IgD-negative memory B cell (primary cell): ENCODE measurements at regions not wholly inside any gene's neighbourhood (a gene's known extent, or its start where the extent isn't known, plus 50 kb on each side); places are given as distances from the start of the nearest gene placed in this dataset.
"Not testable (repeated sequence)": the region's sequence is repeated elsewhere in the genome, so short reads cannot be mapped to it uniquely, and the experiment has no call there.

Experiments
- H3K27ac Mint-ChIP-seq, 3 donors: one replicate each; pipeline ENCODE4 v1.8.0; 2020 to 2022; ENCODE audit warnings: mild to moderate bottlenecking in 3 of 3, mixed read lengths in 3 of 3, moderate library complexity in 1 of 3
- H3K27me3 Mint-ChIP-seq: one replicate; pipeline ENCODE4 v1.8.0; 2021; ENCODE audit warnings: mixed read lengths
- H3K36me3 Mint-ChIP-seq: one replicate; pipeline ENCODE4 v1.8.0; 2020; ENCODE audit warnings: mild to moderate bottlenecking, mixed read lengths
- H3K4me1 Mint-ChIP-seq, 3 donors: one replicate each; pipeline ENCODE4 v1.8.0; 2020 to 2022; ENCODE audit warnings: mixed read lengths in 3 of 3, mild to moderate bottlenecking in 1 of 3
- H3K4me3 Mint-ChIP-seq, 4 donors: one replicate each; pipeline ENCODE4 v1.8.0; 2020 to 2022; ENCODE audit warnings: mild to moderate bottlenecking in 4 of 4, mixed read lengths in 4 of 4, moderate library complexity in 3 of 4
- H3K9me3 Mint-ChIP-seq, 3 donors: one replicate each; pipeline ENCODE4 v1.8.0; 2020 to 2021; ENCODE audit warnings: mixed read lengths in 3 of 3, mild to moderate bottlenecking in 1 of 3

DNA sequence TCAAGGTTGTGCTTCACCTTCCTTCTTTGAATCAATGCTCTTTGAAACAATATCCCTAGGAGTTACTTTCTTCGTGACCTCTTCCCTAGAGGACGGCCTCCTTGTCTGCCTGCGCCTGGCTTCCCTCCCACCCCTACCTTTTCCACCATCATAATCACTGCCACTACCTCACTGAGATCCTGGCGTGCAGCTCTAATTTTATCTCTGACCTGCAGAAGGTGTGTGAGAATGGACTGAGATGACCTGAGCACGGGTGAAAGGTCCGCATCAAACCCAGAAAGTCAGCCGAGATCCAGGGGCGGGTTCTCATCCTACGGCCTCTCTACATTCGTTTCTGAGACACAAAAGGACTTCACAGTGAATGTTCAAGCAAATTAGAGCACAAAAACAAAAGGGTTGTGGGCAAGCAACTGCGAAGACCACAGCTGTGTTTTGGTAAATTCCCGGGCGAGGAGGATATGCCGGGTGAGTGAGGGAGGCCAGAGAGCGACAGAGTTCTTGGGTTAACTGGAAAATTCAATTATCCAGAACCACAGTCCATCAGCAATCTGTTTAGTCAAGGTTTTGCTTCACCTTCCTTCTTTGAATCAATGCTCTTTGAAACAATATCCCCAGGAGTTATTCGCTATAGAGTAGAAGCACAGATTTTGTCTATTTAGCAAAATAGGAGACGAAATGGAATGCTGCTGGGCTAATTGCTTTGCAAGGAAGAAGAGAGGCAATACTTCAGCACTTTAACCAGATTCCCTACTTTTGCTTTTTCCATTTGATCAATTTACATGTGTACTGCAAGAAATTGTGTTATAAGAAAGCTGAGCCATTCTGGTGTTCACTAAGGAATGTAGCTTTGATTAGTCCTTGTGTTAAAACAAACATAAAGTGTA lies 212.6 kb downstream of the ACKR3 start:
- Mint-ChIP-seq H3K4me3 (no peak overlapping the region), H3K9me3 (peaks cover 2 to 5% (median 4%) of the 10 kb centered on the region in 3 donors), H3K4me1 (peaks cover 0 to 3% (median 0%) of the 10 kb centered on the region in 3 donors), H3K36me3 (peaks cover 4% of the 10 kb centered on the region), H3K27ac (no peak overlapping the region), H3K27me3 (peaks cover 9% of the 10 kb centered on the region)

DNA sequence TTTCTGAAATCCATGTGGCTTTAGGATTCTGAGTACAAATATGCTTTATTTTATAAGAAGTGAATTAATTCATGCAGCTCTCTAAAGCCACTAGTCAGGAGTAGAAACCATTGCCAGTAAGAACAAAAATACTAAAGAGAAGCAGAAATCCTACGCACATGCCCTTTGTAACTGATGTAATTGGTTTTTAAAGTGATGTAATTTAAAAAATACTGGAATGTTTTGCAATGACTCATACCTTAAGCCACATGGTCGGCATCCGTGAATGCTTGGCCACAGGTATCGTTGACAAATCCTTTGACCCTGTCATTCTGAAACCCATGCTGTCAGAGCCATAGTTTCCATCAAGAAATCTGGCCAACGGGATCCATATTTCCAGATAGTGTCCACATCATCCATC lies 213.3 kb downstream of the ACKR3 start:
- Mint-ChIP-seq H3K9me3 (peaks cover 2 to 5% (median 4%) of the 10 kb centered on the region in 3 donors), H3K27ac (no peak overlapping the region), H3K4me1 (peaks cover 0 to 3% (median 1%) of the 10 kb centered on the region in 3 donors), H3K27me3 (peaks cover 9% of the 10 kb centered on the region), H3K36me3 (peaks cover 4% of the 10 kb centered on the region), H3K4me3 (no peak overlapping the region)

DNA sequence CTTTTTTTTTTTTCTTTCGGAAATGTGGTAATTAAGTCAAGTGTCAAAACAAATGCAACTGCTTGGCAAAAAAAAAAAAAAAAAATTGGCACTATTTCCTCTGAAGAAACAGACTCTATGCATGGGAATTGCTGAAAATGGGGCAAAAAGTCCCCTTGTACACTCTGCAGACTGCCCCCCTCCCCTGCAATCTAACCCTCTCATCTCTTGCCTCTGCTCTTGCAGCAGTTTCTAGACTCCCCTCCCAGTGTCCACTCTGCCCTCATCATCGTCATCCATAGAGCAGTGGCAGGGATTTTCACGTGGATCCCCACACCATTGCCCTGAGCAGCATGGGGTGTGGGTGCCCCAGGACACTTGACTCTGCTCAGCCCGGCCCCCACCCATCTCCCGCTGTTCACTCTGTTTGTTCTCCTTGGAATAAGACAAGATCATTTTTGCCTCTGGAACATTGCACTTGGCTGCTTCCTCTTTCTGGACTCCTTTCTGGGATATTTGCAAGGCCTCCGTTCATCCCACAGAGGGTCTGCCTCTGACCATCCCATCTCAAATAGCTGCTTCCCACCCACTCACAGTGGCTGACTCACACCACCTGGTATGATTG lies 213.9 kb downstream of the ACKR3 start:
- peaks cover 2 to 4% (median 2%) of the 10 kb centered on the region in 3 donors for H3K9me3 Mint-ChIP-seq
- peak overlapping the region in 1 of 3 donors; percentile 18 for H3K27ac Mint-ChIP-seq
- H3K4me1 Mint-ChIP-seq = peaks cover 0 to 5% (median 1%) of the 10 kb centered on the region in 3 donors
- H3K36me3 Mint-ChIP-seq = peaks cover 4% of the 10 kb centered on the region
- H3K27me3 Mint-ChIP-seq = peaks cover 9% of the 10 kb centered on the region
- H3K4me3 Mint-ChIP-seq = no peak overlapping the region

GRCh38 chr2:236785611-236786057 lies 216.0 kb downstream of the ACKR3 start:
- H3K27ac Mint-ChIP-seq = no peak overlapping the region
- peaks cover 0 to 5% (median 1%) of the 10 kb centered on the region in 3 donors for H3K4me1 Mint-ChIP-seq
- peaks cover 9% of the 10 kb centered on the region for H3K27me3 Mint-ChIP-seq
- peaks cover 2 to 4% (median 2%) of the 10 kb centered on the region in 3 donors for H3K9me3 Mint-ChIP-seq
- H3K4me3 Mint-ChIP-seq = peak overlapping the region in 1 of 4 donors; percentile 5
- no peaks in the 10 kb centered on the region for H3K36me3 Mint-ChIP-seq

DNA sequence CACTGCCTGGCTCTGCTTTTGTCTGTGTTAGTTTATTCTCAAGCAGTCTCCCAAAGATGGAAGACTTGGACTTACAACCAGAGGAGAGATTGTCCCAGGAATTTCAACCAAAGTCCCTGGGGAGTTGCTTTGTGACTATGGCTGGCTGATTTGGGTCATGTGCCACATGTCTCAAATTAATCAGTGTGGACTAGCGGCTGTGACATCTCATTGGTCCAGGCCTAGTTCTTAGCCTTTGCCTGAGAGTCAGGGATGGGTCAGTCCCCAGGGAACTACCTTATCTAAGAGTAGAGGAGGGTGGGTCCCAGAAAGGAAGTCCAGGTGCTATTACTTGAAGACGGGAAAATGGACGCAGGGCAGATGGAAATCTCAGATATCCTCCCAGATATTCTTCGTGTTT lies 217.1 kb downstream of the ACKR3 start:
- Mint-ChIP-seq H3K4me3 (no peak overlapping the region), H3K4me1 (peaks cover 0 to 5% (median 1%) of the 10 kb centered on the region in 3 donors), H3K9me3 (peaks cover 2 to 4% (median 2%) of the 10 kb centered on the region in 3 donors), H3K36me3 (no peaks in the 10 kb centered on the region), H3K27ac (no peak overlapping the region), H3K27me3 (peaks cover 9% of the 10 kb centered on the region)

- not testable (repeated sequence) for H3K4me1 Mint-ChIP-seq, H3K27ac Mint-ChIP-seq, H3K36me3 Mint-ChIP-seq, H3K9me3 Mint-ChIP-seq, H3K4me3 Mint-ChIP-seq, H3K27me3 Mint-ChIP-seq
These were observed 217.8 kb downstream of the ACKR3 start for GRCh38 chr2:236787376-236787775.

- peaks cover 2 to 4% (median 3%) of the 10 kb centered on the region in 3 donors for H3K9me3 Mint-ChIP-seq
- H3K4me3 Mint-ChIP-seq = no peak overlapping the region
- peaks cover 9% of the 10 kb centered on the region for H3K27me3 Mint-ChIP-seq
- peaks cover 0 to 5% (median 1%) of the 10 kb centered on the region in 3 donors for H3K4me1 Mint-ChIP-seq
- H3K36me3 Mint-ChIP-seq = no peaks in the 10 kb centered on the region
- no peak overlapping the region for H3K27ac Mint-ChIP-seq
These were observed 218.3 kb downstream of the ACKR3 start for GRCh38 chr2:236787885-236788284.

- Mint-ChIP-seq H3K27ac (no peak overlapping the region), H3K27me3 (no peaks in the 10 kb centered on the region), H3K36me3 (no peaks in the 10 kb centered on the region), H3K9me3 (peaks cover 0 to 2% (median 0%) of the 10 kb centered on the region in 3 donors), H3K4me3 (no peak overlapping the region), H3K4me1 (peaks cover 0 to 1% (median 1%) of the 10 kb centered on the region in 3 donors)
These were observed 221.3 kb downstream of the ACKR3 start for GRCh38 chr2:236790963-236791362.

- peaks cover 1% of the 10 kb centered on the region for H3K27me3 Mint-ChIP-seq
- peaks cover 0 to 8% (median 0%) of the 10 kb centered on the region in 3 donors for H3K9me3 Mint-ChIP-seq
- H3K4me1 Mint-ChIP-seq = peaks cover 0 to under 1% (median 0%) of the 10 kb centered on the region in 3 donors
- H3K27ac Mint-ChIP-seq = no peak overlapping the region
- H3K36me3 Mint-ChIP-seq = no peaks in the 10 kb centered on the region
- H3K4me3 Mint-ChIP-seq = no peak overlapping the region
These were observed 223.7 kb downstream of the ACKR3 start for GRCh38 chr2:236793023-236794011.

DNA sequence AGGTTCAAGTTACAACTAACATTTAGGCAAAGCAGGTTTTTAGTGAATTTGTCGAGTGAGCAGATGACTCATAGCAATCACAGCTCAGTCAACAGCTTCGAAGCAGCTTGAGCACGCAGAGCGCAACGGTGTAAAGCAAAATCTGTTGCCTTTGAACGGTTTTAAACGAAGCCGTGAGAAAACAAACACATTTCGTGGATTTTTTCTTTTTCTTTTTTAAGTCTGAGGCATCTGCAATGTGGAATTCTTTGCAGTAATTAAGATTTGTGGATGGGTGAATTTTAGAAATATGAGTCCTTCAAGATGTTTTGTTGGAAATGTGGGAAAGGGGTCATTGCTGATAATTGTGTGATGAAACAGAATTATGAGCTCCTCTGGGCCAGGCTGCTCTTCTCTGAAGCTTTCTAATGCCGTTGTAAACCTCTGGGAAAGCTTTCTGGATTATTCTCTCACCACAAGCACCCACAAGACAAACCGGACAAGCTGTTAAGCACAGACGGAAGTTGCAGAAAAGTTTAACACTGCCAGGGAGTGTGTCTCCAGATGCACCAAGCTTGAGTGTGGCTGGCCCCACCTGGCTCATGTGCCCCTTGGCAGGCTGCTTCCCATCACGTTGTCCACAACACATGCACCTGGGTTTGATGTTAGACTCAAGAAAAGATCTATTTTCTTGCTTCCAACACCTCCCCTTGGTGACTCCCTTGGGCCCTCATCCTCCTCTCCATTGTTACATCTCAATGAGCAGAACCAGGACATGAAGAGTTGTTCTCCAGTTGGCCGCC lies 224.7 kb downstream of the ACKR3 start:
- Mint-ChIP-seq H3K36me3 (no peaks in the 10 kb centered on the region), H3K27ac (peak overlapping the region in 1 of 3 donors; percentile 61), H3K4me1 (no peaks in the 10 kb centered on the region), H3K27me3 (peaks cover 3% of the 10 kb centered on the region), H3K4me3 (peak overlapping the region in 1 of 4 donors; percentile 32), H3K9me3 (peaks cover 0 to 8% (median 0%) of the 10 kb centered on the region in 3 donors)

DNA sequence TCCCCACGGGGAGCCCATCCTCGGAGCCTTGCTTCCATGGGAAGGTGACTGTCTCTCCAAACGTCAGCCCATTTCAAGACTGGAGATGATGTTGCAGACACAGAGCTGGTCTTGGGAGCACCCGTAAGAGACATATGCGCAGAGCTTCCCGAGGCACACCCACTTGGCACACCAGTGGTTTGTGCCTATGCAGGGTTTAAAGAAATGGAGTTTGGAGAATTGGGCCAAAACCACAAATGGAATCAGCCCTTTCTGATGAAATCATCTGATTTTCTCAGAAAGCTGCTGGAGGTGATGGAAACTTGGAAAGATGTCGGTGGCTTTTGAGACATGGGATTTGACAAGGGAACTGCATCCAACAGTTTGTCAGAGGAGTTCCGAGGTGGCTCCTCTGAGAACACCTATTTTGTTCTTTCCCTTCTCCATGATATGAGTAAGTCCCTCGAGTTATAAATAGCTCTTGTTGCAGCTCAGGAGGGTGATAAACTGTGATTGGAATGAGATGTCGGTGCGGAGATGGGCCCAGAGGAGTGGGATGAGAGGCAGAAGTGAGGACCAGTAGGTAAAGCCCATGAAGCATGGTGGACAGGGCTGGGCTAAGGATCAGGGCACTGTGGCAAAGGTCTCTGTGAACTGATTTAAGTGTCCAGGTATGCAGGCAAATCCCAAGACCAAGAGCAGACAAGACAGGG lies 225.7 kb downstream of the ACKR3 start:
- H3K36me3 Mint-ChIP-seq = no peaks in the 10 kb centered on the region
- no peaks in the 10 kb centered on the region for H3K4me1 Mint-ChIP-seq

DNA sequence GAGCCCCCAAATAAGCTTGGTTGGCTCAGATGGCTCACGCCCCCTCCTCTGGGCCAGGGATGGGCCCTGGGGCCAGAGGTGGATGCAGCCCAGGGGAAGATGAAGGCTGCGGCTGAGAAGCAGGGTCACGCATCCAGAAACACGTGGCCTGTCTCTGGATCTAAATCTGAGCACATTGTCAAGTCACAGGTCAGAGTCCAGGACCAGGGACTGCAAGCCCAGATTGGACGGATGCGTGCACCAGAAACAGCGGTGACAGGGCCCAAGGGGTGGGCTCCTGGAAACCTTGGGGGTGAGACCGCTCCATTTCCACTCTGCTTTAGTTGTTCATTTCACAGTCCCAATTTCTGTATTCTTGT lies 226.2 kb downstream of the ACKR3 start:
- H3K27ac Mint-ChIP-seq = no peak overlapping the region

More for the DNA sequence above, 225.7 kb downstream of the ACKR3 start:
- Mint-ChIP-seq H3K9me3 (peaks cover 0 to 8% (median 0%) of the 10 kb centered on the region in 3 donors), H3K27me3 (peaks cover 3% of the 10 kb centered on the region), H3K4me3 (peak overlapping the region in 1 of 4 donors; percentile 20), H3K27ac (no peak overlapping the region)

GRCh38 chr2:236796236-236796635 lies 226.6 kb downstream of the ACKR3 start:
- Mint-ChIP-seq H3K36me3 (no peaks in the 10 kb centered on the region), H3K4me1 (no peaks in the 10 kb centered on the region), H3K4me3 (no peak overlapping the region), H3K27ac (no peak overlapping the region), H3K27me3 (peaks cover 3% of the 10 kb centered on the region), H3K9me3 (peaks cover 0 to 8% (median 2%) of the 10 kb centered on the region in 3 donors)

More for the DNA sequence above, 226.2 kb downstream of the ACKR3 start:
- Mint-ChIP-seq H3K27me3 (peaks cover 3% of the 10 kb centered on the region), H3K4me1 (no peaks in the 10 kb centered on the region), H3K4me3 (no peak overlapping the region), H3K36me3 (no peaks in the 10 kb centered on the region), H3K9me3 (peaks cover 0 to 8% (median 0%) of the 10 kb centered on the region in 3 donors)
